HG02943 (cell line): ENCODE measurements at regions not wholly inside any gene's neighbourhood (a gene's known extent, or its start where the extent isn't known, plus 50 kb on each side); places are given as distances from the start of the nearest gene placed in this dataset.
"Not testable (repeated sequence)": the region's sequence is repeated elsewhere in the genome, so short reads cannot be mapped to it uniquely, and the experiment has no call there.

Experiments used
- ATAC-seq: cut with Tn5 transposase; IDR thresholded peaks from one replicate; pipeline ENCODE4 v1.9.1; 2021; ENCODE audit warnings: mild to moderate bottlenecking, low read depth, moderate library complexity; ENCODE audit not compliant: unreplicated experiment

DNA sequence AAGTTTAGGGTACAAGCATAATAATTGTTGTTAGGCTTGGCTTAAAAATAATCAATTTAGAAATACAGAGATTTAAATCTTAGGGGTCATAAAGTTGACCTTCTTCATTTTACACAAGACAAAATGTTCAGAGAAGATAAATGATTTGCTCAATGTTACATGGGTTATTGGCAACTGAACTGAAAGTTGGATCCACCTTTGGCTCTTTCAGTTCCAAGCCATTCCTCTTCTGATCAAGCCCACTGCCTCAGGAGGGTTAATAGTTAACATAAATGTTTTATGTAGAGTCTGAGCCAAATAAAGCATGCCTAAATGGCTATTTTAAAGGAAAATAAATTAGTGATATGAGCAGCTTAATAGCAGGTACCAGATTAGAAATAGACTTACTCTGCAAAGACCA, 79.1 kb upstream of the RHOBTB1 start:
- no peak for ATAC-seq

DNA sequence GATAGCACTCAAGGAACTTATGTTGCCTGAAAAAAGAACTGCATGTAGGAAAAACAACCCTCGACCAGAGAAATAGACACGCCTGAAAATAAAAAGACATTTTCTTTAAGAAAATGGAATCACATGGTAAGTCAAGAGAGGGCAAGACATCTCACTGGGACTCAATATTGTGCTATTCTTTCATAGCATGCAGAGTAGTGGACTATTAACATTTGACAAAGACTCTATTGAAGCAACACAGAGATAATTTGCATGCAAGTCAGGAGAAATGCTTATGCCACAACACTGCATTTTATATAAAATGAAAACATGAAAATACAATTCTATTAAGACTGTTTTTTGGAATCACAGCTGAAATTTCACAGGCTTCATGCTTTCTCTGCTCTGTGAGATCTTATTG, 77.9 kb upstream of the RHOBTB1 start:
- no peak for ATAC-seq

DNA sequence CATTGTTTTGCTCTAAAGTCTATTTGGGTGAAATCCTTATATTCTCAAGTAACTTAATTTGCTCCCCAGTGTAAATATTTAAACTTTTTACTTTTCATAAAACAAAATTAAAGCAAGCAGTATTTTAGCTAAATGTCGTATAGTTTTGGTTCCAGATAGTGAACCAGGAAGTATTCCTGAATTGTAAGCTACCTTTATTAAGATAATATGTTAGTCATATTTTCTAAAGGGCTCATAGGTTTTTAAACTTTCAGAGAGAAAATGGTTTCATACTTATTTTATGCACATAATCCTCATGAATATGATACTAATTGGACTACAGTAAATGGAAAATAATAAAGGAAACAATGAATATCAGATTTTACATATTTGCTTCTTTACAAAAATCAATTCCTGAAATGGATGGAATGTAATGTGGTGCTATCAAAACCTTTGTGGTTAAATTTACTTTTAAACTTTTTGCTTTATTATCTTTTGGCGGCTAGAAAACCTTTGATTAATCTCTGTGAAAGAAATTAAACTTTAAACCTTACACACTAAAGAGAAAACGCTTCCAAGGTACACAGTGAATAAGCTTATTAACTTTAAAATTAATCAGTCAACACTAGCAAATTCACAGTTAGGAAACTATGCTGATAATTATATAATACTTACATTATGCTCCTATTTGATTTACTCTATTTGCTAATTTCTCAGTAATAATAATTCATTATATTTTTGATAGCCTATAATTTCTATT, 76.6 kb upstream of the RHOBTB1 start:
- no peak for ATAC-seq

DNA sequence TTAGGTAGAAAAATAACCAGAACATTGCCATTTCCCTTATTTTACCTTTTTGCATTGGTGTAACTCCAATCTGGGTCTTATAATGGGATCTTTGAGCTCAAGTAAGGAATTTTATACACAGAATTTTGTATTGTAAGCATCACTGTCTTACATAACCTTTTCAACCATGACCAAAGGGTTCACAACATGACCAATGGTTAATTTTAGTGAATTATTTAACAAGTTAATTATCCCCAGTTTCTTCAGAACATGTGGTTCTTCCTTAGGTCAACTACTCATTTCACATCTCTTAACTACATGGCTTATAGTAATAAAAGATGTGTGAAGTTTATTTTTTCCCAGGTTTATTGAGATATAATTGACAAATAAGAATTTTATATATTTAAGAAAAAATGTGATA, 74.2 kb upstream of the RHOBTB1 start:
- ATAC-seq: no peak

DNA sequence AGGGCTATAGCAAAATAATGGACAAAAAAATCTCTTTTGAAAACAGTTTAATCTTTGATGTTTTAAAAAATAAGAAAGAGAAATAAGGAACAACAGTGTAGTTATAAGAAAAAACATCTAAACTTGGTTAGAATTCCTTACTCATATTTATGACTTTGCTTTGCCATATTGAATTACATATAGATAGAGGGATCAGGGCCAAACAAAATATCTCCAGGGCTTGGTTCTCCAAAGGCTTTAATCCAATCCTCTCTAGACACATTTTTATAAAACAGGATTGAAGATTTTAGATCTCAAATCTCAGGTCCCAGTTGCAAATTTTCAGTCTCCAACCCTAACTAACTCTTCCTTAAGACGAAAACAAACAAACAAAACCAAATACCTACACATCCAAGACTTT, 72.6 kb upstream of the RHOBTB1 start:
- ATAC-seq: no peak

DNA sequence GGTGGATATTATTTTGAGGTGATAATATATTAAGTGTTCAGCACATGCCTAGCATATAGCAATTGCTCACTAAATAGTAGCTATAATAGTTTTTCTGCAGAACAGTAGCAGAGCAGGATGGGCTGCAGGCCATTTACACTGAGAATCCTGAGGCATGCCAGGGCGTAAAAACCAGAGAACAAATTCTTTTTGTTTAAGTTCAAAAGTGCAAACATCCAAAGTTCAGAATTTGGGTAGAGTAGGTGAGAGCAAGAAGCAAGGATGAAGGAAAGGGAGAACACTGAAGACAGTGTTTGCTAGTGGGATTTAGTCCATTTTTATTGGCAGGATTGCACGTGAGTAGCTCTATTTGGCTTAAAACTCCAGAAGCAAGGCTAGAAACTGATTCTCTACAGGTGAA, 72.0 kb upstream of the RHOBTB1 start:
- no peak for ATAC-seq

DNA sequence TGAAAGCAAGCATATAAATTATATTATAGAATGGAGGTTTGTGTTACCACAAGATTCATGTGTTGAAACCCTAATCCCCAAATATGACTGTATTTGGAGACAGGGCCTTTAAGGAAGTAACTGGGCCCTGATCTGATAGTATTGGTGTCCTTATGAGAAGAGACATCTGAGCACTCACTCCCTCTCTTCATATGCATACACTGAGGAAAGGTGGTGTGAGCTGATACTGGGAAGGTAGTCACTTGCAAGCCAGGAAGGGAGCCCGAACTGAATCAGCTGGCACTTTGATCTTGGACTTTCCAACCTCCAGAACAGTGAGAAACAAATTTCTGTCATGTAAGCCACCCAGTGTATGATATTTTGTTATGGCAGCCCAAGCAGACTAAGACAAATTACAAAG, 66.9 kb upstream of the RHOBTB1 start:
- ATAC-seq: no peak

DNA sequence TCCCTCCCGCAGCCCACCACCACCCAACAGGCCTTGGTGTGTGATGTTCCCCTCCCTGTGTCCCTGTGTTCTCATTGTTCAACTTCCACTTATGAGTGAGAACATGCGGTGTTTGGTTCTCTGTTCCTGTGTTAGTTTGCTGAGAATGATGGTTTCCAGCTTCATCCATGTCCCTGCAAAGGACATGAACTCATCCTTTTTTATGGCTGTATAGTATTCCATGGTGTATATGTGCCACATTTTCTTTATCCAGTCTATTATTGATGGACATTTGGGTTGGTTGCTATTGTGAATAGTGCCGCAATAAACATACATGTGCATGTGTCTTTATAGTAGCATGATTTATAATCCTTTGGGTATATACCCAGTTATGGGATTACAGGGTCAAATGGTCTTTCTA, 59.1 kb upstream of the RHOBTB1 start:
- not testable (repeated sequence) for ATAC-seq

DNA sequence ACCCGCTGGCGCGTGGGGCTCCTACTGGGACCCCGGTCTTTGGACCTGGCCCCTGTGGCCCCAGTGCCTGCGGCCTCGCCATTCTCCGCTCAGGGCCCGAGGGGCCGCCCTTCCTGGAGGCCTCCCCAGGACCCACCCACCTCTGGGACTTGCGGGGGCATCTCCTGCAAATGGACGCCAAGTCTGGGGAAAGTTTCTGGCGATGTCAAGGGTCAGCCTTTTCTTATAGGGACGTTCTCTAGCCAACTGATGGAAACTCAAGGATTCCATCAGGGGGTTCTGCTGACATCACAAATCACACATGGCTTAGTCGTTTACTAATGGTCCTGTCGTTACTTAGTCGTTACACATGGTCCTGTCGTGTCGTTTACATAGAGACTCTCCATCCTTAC, 57.7 kb upstream of the RHOBTB1 start:
- no peak for ATAC-seq

DNA sequence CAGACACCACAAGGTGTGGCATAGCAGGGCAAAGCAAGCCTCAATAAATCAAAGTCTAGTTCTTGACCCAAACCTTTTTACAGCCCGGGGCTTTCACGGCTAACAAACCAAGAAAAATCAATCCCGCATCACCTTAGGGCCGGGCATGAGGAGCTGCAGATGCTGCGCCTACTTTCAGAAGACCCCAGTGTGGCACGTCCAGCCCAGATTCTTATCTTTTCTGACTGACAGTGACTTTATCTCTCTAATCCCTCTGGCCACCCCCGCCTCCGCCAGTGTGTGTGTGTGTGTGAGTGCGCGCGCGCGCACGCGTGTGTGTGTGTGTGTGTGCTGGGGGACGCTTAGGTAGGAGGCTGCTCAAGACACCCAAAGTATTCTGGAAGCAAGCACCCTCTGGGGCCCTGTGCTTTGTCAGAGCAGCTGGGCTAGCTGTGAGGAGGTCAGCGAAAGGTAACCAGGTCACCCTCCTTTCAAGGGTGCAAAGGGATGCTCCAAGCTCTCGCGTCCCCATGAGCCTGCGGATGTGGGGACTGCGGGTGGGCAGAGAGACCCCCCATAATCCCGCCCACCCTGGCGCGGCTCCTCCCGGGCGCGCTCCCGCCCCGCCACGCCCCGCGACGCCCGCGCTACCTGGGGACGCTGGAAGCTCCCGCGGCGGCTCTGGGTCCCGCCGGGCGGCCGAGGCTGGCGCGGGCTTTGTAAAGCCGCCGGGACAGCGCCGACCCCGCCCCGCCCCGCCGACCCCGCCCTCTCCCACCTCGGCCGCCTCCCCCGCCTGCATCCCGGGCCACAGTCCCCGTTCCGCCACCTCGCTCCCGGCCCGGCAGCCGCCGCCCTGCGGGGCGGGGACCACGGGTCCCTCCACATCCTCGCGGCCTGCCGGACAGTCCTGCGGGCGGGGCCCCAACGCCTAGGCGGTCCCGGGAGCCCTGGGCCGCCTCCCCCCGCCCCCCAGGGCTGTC, 57.1 kb upstream of the RHOBTB1 start:
- no peak for ATAC-seq

DNA sequence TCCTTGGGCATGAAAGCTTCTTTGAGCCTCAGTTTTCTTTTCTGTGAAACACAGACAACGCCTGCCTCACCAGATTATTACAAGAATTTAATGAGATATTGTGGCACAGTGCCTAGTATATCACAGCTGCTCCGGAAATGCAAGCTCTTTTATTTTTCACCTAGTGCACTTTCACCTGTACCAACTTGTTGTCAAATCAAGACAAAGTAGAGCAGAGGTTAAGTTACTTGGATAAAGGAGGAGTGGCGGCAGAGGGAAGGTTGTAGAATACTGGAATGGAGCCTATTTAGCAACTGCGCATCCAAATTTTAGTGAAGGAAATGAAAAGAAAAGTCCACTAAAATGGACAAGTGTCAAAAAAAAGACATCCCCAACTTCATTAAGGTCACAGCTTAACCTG, 54.9 kb upstream of the RHOBTB1 start:
- ATAC-seq: no peak

DNA sequence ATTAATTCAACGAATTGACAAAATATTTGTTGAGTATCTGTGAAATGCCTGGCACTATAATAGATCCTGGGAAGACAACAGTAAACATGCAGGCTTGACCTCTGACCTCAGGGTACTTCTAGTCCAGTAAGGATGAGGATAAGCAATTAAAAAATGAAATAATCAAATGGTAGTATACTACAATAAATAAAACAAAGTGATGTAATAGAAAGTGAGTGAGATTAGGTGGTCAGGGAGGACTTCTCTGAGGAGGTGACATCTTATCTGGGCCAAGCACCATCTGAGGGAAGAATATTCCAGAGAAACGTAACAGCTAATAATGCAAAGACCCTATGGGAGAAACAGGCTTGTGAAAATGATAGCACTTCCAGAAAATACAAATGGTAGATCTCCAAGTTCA, 50.1 kb upstream of the RHOBTB1 start:
- no peak for ATAC-seq
